Skeletal muscle cell (primary cell): ENCODE measurements at regions not wholly inside any gene's neighbourhood (a gene's known extent, or its start where the extent isn't known, plus 50 kb on each side); places are given as distances from the start of the nearest gene placed in this dataset.

Experiments used
- DNase-seq: peaks from one replicate; pipeline ENCODE4 v3.0.0-alpha.2; 2010; ENCODE audit warnings: low read depth
- H3K4me3 ChIP-seq: 2 replicates; pipeline ENCODE4 v1.5.1; 2011; ENCODE audit warnings: low read depth, mild to moderate bottlenecking, control low read depth, low read length, moderate library complexity

- DNase-seq = no peak
- no peak overlapping the region for H3K4me3 ChIP-seq
Observed at GRCh38 chr1:198472997-198473396, 67.5 kb downstream of the ATP6V1G3 start.

GRCh38 chr1:198472119-198472518, 68.4 kb downstream of the ATP6V1G3 start:
- no peak for DNase-seq

GRCh38 chr1:198467907-198468306, 72.6 kb downstream of the ATP6V1G3 start:
- no peak for DNase-seq
- H3K4me3 ChIP-seq = no peak overlapping the region

More at GRCh38 chr1:198472119-198472518, 68.4 kb downstream of the ATP6V1G3 start:
- H3K4me3 ChIP-seq = no peak overlapping the region

- no peak for DNase-seq
- H3K4me3 ChIP-seq = no peak overlapping the region
Observed at GRCh38 chr1:198467342-198467741, 73.1 kb downstream of the ATP6V1G3 start.

- no peak for DNase-seq
- H3K4me3 ChIP-seq = no peak overlapping the region
Observed at GRCh38 chr1:198465201-198466144, 75.0 kb downstream of the ATP6V1G3 start.

GRCh38 chr1:198463709-198464108, 76.8 kb downstream of the ATP6V1G3 start:
- no peak overlapping the region for H3K4me3 ChIP-seq
- DNase-seq = no peak

GRCh38 chr1:198462365-198463019, 78.0 kb downstream of the ATP6V1G3 start:
- peak; percentile 27 for DNase-seq
- H3K4me3 ChIP-seq = no peak overlapping the region

GRCh38 chr1:198455966-198456365, 84.5 kb downstream of the ATP6V1G3 start:
- no peak for DNase-seq
- H3K4me3 ChIP-seq = no peak overlapping the region

- no peak for DNase-seq
- H3K4me3 ChIP-seq = no peak overlapping the region
Observed at GRCh38 chr1:198449727-198450433, 90.6 kb downstream of the ATP6V1G3 start.

GRCh38 chr1:198449261-198449660, 91.2 kb downstream of the ATP6V1G3 start:
- DNase-seq = no peak
- H3K4me3 ChIP-seq = no peak overlapping the region

- no peak overlapping the region for H3K4me3 ChIP-seq
- DNase-seq = no peak
Observed at GRCh38 chr1:198447468-198447867, 93.0 kb downstream of the ATP6V1G3 start.

GRCh38 chr1:198445872-198446271, 94.6 kb downstream of the ATP6V1G3 start:
- no peak overlapping the region for H3K4me3 ChIP-seq
- DNase-seq = no peak

- H3K4me3 ChIP-seq = no peak overlapping the region
- peak; percentile 48 for DNase-seq
Observed at GRCh38 chr1:198444792-198445191, 95.7 kb downstream of the ATP6V1G3 start.

GRCh38 chr1:198443365-198444233, 96.9 kb downstream of the ATP6V1G3 start:
- peak; percentile 91 for DNase-seq
- no peak overlapping the region for H3K4me3 ChIP-seq

- H3K4me3 ChIP-seq = no peak overlapping the region
- no peak for DNase-seq
Observed at GRCh38 chr1:198440842-198441241, 99.6 kb downstream of the ATP6V1G3 start.

GRCh38 chr1:198437332-198437731, 103.1 kb downstream of the ATP6V1G3 start:
- DNase-seq = no peak
- H3K4me3 ChIP-seq = no peak overlapping the region

GRCh38 chr1:198436276-198436675, 104.2 kb downstream of the ATP6V1G3 start:
- DNase-seq = no peak
- H3K4me3 ChIP-seq = no peak overlapping the region

- no peak overlapping the region for H3K4me3 ChIP-seq
- DNase-seq = no peak
Observed at GRCh38 chr1:198435056-198435455, 105.4 kb downstream of the ATP6V1G3 start.

GRCh38 chr1:198424441-198424840, 116.0 kb downstream of the ATP6V1G3 start:
- H3K4me3 ChIP-seq = no peak overlapping the region
- no peak for DNase-seq
